HG02852 (cell line): ENCODE measurements at regions not wholly inside any gene's neighbourhood (a gene's known extent, or its start where the extent isn't known, plus 50 kb on each side); places are given as distances from the start of the nearest gene placed in this dataset.

ENCODE experiments used
- ATAC-seq: cut with Tn5 transposase; IDR thresholded peaks from one replicate; pipeline ENCODE4 v1.9.1; 2021; ENCODE audit warnings: mild to moderate bottlenecking, moderate library complexity; ENCODE audit not compliant: unreplicated experiment

DNA sequence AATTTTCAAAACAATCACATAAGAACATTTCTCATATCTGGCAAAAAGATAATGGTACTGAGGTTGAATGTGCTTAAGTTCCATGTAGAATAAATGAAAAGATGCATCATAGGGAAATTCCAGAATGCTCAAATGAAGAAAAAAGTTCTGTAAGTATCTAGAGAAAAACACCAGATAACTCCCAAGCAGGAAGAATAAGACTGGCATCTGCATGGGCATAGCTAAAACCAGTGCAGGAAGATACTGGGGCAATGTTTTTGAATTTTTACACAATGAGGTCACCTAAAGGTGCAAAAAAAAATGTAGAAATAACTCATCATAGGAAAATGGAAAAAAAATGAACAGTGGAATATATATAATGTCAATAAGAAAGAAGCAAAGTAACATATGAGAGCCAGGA lies 275.2 kb downstream of the BAMBI start:
- no peak for ATAC-seq

DNA sequence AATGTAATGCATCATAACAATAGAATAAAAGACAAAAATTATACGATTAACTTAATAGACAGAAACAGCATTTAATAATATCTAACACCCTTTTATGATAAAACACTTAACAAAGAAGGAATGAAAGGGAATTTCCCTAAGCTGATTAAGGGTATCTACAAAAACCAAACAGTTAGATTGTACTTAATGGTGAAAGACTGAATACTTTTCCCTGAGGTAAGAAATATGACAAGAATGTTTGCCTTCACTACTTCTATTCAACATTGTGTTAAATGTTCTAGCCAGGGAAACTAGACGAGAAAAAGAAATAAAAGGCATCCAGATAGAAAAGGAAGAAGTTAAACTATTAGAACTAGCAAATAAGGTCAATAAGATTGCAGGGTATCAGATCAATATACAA lies 276.9 kb downstream of the BAMBI start:
- no peak for ATAC-seq

DNA sequence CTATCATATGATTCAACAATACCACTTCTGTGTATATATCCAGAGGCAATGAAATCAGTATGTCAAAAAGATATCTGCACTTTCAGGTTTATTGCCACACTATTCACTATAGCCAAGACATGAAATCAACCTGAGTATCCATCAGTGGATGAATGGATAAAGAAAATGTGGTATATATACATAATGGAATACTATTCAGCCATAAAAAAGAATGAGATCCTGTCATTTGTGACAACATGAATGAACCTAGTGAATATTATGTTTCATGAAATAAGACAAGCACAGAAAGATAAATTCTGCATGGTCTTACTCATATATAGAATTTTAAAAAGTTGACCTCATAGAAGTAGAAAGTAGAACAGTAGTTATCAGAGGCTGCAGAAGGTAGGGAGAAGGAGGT lies 281.1 kb downstream of the BAMBI start:
- ATAC-seq = no peak

DNA sequence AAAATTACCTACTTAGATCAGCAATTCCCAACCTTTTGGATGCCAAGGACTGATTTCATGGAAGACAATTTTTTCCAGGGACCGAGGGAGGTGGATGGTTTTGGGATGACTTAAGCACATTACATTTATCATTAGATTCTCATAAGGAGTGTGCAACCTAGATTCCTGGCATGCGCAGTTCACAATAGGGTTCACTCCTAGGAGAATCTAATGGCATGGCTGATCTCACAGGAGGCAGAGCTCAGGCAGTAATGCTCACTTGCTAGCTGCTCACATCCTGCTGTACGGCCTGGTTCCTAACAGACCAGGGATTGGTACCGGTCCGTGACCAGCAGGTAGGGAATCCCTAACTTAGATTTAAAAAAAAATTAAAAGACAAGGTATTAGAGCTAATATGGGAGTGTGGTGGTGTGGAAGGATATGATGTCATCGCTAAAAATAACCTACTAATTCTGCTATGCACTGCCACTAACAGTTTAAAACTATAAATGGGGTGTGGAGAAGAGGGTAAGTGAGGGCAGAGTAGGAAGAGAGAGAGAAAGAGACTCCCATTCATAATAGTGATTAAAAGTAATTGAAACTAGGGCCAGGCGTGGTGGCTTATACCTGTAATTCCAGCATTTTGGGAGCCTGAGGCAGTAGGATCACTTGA lies 282.7 kb downstream of the BAMBI start:
- no peak for ATAC-seq

DNA sequence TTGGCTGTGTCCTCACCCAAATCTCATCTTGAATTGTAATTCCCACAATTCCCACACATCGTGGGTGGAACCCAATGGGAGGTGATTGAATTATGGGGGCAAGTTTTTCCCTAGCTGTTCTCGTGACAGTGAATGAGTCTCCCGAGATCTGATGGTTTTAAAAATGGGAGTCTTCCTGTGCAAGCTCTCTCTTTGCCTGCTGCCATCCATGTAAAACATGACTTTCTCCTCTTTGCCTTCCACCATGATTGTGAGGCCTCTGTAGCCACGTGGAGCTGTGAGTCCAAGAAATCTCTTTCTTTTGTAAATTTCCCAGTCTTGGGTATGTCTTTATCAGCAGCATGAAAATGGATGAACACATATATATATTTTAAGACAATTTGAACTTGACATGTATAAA lies 285.4 kb downstream of the BAMBI start:
- no peak for ATAC-seq

DNA sequence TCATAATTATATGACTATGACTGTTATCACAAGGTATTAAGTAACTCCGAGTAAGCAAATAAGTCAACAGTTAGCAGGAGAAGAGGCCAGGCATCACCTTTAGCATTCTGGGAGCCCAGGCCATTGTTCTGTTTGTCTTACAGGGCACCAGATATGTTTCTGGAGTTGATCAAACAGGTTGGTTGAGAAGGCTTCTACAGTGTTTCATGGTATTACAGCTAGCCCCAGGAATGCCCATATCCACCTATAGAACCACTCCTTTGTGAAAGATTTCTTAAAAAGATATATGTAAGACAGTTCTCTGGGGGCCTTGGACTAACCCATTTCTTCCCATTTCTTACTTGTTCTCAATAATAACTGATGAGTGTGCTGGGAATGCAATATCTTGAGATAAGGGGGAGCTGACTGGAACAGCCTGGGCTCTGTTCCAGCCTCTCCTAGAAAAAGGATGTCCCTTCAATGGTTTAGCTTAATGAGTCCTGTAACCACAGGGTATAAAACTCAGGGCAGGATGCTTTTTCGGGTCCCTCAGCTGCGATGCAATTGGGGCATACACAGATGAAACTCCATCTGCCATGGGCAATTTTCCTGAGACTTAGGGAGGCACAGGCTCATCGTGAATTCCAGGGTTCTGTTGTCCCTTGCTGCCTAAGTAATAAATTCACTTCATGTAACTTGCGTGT lies 286.4 kb downstream of the BAMBI start:
- ATAC-seq = no peak

DNA sequence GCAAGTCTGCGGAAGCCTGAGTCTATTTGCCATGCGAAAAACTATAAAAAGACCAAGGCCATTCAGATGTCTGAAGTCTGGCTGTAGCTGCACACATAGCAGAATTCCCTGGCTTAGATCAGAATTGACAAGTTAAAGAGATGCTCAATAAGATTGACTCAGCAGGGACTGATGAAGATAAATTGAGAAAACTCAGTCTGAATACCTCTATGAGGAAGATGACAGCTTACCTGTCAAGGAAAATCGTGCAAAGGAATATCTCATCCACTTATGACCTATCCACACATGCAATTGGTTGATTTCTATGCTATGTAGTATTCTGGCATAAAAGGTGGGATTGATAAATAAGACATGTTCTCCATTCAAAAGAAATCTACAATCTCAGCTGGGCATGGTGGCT lies 288.6 kb downstream of the BAMBI start:
- no peak for ATAC-seq

DNA sequence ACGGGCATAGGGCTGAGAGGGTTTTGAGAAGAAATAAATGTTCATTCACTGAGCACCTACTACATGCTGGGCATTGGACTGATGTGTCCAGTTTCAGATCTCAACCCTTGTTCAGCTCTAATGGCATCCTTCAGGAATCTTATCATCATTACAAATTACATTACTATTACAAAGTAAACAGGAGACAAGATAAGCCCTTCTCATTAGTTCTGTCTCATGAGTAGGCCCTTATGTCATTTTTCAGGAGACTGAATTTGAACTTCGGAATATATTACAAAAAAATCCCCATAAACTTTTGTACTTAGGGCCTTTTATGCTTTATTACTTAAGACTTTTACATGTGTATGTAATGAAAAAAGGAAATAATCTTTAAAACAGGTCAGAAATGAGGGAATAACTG lies 289.7 kb downstream of the BAMBI start:
- no peak for ATAC-seq

DNA sequence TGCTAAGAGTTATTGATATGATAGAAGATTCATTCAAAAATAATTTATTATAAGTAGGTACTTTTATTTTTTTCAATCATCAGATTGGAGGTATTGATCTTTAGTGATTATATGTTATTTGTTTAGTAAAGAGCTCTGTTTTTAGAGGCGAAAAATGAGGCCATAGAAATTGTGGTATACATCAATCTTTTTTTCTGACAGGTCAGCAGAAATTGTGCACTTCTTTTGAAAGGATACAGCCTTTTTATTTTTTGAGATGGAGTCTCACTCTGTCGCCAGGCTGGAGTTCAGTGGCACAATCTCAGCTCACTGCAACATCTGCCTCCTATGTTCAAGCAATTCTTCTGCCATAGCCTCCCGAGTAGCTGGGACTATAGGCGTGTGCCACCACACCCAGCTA lies 292.1 kb downstream of the BAMBI start:
- no peak for ATAC-seq

DNA sequence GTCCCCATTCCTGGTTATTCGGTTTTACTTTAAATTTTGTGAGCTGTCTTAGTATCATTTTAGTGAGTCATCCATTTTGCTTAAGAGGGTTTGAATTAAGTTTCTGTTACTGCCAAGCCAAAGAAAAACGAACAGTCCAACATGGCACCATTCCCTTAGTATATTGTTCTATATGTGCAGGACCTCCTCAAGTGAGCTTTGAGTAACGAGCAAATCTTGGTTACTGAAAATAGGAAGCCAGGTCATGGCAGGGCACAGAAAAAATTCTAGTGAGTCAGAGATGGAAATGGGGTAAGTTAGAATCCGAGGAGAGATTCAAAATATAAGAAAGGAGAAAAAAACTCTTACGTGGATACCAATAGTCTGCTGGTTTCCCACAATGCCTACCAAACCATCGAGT lies 292.9 kb downstream of the BAMBI start:
- ATAC-seq = no peak

DNA sequence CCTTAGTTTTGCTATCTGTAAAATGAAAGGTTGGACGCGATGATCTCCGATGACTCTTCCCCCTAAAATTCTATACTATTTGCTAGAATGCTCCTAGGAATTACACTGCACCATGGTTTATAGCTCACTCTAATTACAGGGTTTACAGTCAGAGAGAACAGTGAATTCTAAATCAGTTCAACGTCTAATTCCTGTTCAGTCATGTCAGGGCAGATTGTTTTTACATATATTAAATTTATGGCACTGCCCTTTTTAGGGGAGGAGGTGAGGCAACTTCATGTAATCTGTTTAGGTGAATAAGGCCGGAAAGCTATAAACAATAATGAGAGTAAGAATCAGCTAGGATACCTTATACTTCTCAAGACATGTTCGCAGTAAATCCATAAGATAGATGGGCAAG lies 293.9 kb downstream of the BAMBI start:
- ATAC-seq = no peak

DNA sequence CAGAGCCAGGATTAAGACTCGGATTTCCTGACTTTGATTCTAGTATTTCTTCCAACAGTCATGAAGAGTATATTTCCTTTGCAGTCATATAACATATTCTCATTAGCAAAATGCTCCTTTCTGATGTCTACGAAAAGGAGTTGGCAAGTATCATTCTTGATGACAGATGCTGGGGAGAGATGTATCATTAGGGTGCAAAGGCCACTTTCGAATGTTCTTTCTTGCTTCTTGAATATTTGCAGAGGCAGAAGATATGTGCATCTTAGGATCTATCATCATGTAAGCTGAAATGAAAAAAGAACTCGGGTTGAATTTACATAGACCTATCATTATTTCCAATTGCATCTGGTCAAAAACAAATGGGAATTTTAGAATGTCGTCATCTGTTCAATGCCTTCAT lies 294.4 kb downstream of the BAMBI start:
- ATAC-seq = no peak

DNA sequence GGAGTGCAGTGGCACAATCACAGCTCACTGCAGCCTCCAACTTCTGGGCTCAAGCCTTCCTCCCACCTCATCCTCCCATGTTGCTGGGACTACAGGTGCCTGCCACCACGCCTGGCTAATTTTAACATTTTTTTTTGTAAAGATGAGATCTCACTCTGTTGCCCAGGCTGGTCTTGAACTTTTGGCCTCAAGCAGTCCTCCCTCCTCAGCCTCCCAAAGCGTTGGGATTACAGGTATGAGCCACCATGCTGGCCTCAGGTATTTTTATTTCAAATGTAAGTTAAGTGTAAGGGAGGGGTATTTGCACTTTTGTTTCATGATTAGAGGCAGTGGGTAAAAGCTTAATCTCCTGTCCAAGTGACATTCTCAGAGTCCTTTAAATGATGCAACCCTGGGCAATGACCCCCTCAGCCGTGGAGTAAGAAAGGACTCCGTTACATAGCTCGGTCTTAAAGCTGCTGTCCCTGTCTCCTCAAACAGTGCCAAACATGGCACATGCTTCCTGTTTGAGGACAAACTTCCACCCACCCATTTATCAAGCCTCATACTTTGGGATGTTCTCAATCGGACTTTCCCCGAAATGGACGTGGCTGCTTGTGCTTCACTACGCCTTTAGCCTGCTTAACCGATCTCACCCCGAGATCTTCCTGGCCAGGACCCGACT lies 296.1 kb downstream of the BAMBI start:
- ATAC-seq = no peak

DNA sequence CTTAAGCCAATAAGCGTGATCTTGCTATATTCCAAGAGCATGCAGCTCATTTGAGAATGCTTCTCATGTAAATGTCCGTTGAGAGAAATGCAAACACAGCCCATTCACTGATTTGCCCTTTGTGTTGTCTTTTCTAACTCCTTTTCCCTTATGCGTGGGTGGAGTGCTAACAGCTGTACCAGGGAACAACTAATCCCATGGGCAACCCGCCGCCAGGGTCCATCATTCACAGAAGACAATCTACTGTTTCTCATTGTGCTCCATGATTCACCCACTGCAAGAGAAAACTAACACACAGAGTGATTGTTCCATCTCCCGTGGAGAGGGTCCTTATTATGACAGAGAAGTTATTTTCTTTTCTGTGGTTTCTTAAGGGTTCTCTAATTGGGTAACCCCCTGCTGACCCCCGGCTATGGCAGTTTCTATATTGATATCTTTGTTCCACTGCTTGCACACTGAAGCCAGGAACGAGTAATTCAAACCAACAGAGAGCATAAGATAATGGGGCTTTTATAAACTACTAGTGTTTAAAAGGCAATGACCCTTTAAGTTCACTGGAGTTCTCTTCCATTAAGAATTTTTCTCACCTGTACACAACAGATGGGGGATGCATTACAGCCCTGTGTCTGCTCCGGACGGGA lies 298.7 kb downstream of the BAMBI start:
- no peak for ATAC-seq

DNA sequence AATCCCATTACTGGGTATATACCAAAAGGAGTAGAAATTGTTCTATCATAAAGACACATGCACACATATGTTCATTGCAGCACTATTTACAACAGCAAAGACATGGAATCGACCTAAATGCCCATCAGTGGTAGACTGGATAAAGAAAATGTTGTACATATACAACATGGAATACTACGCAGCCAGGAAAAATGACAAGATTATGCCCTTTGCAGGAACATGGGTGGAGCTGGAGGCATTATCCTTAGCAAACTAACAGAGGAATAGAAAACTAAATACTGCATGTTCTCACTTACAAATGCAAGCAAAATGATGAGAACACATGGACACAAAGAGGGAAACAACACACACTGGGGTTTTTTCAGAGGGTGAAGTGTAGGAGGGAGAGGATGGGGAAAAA lies 300.2 kb downstream of the BAMBI start:
- ATAC-seq = no peak

DNA sequence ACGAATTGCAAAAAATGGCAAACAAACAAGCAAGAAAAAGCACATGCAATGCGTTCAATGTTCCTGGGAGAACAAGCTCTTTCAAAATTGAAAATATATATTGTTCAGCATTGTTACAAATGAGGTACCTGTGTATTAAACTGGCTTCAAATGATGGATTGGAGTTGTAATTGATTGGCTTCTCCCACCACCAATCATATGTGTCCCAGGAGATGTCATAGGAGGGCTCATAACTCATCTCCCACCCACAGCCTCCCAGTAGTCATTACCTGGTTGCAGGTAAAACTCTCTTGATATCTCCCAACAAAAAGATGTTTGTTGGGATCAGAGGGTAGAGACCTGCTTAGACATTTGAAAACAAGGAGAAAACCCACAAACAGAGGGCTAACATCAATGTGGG lies 302.9 kb downstream of the BAMBI start:
- no peak for ATAC-seq

DNA sequence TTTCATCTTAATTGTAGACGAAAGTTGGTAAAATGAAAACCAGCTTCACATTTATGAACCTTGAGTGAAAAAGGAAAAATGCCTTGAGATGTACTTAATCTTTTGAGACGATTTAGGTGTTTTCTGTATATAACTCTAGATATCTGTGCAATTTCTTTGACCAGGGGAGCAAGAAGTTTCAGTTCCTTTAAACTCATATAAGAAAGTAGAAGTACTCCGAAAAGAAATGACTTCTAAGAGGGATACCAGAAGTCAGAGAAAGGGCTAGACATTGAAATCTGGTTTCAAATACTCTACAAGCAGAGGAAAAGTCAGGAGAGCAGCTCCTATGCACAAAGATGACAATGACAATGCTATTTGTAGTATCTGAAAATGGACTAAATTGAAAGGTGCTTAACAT lies 303.7 kb downstream of the BAMBI start:
- no peak for ATAC-seq

DNA sequence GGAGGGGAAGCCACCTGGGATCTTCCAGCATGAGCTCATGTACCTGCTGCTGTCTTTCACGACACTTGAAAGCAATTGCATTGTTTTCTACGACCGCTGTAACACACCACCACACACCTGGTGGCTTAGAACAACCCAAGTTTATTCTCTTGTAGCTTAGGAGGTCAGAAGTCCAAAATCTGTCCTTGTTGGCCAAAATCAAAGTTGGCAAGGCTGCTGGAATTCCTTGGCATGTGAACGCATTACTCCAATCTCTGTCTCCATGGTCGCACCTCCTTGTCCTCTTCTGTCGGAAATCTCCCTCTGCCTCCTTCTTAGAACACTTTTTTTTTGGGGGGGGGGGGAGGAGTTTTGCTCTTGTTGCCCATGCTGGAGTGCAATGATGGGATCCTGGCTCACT lies 305.7 kb downstream of the BAMBI start:
- no peak for ATAC-seq

DNA sequence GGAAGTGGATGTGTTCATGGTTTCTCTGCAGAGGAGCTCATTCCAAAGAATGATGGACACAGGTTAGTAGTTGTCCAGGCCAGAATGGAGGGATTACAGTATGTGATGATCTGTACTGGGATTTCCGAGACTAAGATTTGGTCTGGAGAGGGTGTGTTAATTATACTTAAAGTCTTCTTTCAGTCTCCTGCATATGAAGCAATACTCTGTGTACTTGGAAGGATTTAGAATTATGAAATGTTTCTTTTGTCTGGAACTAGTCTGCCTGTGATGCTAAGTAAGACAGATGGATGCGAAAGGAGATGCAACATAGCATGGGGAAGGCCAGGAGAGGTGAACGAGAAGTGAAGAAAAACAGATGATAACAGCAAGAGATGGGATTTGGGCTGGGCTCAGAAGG lies 305.1 kb upstream of the LYZL1 start:
- no peak for ATAC-seq

DNA sequence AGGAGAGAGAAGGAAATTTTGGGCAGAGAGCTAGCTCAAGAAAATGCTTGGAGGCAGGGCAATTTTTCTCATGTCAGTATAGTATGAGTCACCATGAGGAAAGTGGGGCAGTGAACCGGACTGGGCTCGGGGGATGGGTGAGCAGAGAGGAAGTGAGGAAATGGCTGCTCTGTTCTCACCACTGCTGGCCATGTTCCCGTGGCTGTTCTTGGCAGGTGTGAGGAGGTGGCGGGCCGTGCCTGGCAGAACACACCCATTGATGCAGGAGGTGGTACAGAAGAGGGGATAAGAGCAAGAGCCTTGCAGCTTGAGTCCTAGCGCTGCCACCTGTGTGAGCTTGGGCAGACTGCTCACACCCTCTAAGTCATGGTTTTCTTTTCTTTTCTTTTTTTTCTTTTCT lies 304.4 kb upstream of the LYZL1 start:
- no peak for ATAC-seq

DNA sequence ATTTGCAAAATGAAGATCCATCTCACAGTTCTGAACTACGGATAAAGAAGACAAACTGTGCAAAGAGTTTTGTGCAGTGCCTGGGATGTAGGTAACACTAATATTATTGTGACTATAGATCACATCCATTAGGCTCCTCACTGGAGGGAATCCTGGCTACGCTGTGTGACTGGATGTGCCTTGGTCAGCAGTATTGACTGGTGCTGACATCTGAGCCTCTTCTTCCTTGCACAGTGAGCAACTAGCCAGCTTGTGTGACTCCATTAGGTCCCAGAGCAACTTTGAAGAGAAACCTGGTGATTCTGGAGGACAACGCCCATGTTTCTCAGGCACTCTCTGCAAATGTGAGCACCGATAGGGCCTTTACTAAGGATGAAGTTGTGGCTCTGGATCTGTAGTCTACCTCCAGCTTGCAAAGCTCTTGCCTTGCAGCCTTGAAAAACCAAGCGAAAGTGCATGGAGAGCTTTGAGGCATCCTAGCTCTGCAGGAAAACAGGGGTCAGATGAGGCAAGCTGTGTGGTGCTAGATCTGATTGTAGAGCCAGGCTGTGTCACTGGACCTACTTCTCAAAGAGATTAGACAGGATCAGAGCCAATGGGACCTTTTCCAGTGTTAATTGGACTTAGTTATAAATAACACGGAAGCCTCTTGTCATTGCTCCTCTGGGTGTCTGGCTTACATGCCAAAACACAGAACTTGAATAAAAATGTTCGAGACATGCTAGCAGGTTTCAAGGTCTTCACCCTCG lies 303.6 kb upstream of the LYZL1 start:
- ATAC-seq = no peak
